SK-N-SH (cell line): ENCODE measurements at regions not wholly inside any gene's neighbourhood (a gene's known extent, or its start where the extent isn't known, plus 50 kb on each side); places are given as distances from the start of the nearest gene placed in this dataset.

ENCODE experiments used
- CTCF ChIA-PET: fragments of 300-600, 350-600 bp; formaldehyde crosslinking; extraction: SDS; loops from one replicate; lab custom pipeline; 2021; lab: Yijun Ruan, JAX
- POLR2A ChIA-PET: fragments of 350-600 bp; sonication (Branson Sonifier 250); formaldehyde crosslinking; extraction: SDS; loops from one replicate; lab custom pipeline; 2020; ENCODE audit warnings: antibody characterized with exemption, inconsistent platforms; lab: Yijun Ruan, JAX
- DNase-seq: peaks from one replicate; pipeline ENCODE4 v3.0.0; 2012
- H2AFZ ChIP-seq: fragments of 200-600 bp; sonication (generic); 2 replicates; pipeline ENCODE4 v1.8.1; 2016; ENCODE audit warnings: antibody characterized with exemption, mild to moderate bottlenecking, low read depth
- H3F3A ChIP-seq: fragments of 200-600 bp; sonication (generic); replicated peaks from 2 replicates; pipeline ENCODE3; 2016; ENCODE audit warnings: antibody characterized with exemption, mild to moderate bottlenecking; ENCODE audit not compliant: insufficient read depth
- H3K27ac ChIP-seq, 2 experiments: fragments of 200-500 bp in 1 of 2; fragments of 200-600 bp in 1 of 2; sonication (Bioruptor generic) in 1 of 2; sonication (generic), shearing (Covaris generic) in 1 of 2; 2 replicates each; pipeline versions ENCODE4 v1.5.1 to v1.6.1; 2014 to 2016; ENCODE audit warnings: low read depth in 2 of 2, inconsistent platforms in 1 of 2, low read length in 1 of 2, mild to moderate bottlenecking in 1 of 2, mixed read lengths in 1 of 2
- H3K27me3 ChIP-seq: fragments of 200-600 bp; sonication (generic), shearing (Covaris generic); 2 replicates; pipeline ENCODE4 v1.6.1; 2016; ENCODE audit warnings: mixed run types; ENCODE audit not compliant: insufficient read depth
- H3K36me3 ChIP-seq, 2 experiments: fragments of 200-500 bp in 1 of 2; fragments of 200-600 bp in 1 of 2; sonication (Bioruptor generic) in 1 of 2; sonication (generic) in 1 of 2; replicated peaks in 1 of 2; 2 replicates each; pipeline versions ENCODE3 to v1.5.1; 2014 to 2016; ENCODE audit warnings: low read length in 1 of 2, mild to moderate bottlenecking in 1 of 2; ENCODE audit not compliant: insufficient read depth in 2 of 2, control insufficient read depth in 1 of 2
- H3K4me1 ChIP-seq, 2 experiments: fragments of 200-500 bp in 1 of 2; fragments of 200-600 bp in 1 of 2; sonication (Bioruptor generic) in 1 of 2; sonication (generic), shearing (Covaris generic) in 1 of 2; 2 replicates each; pipeline versions ENCODE4 v1.5.1 to v1.6.1; 2014 to 2016; ENCODE audit warnings: low read depth in 1 of 2, low read length in 1 of 2, mixed run types in 1 of 2; ENCODE audit not compliant: insufficient read depth in 2 of 2, control insufficient read depth in 1 of 2
- H3K4me2 ChIP-seq: fragments of 200-600 bp; sonication (generic), shearing (Covaris generic); 2 replicates; pipeline ENCODE4 v1.6.1; 2017; ENCODE audit warnings: mixed run types
- H3K4me3 ChIP-seq, 2 experiments: fragments of 200-500 bp in 1 of 2; fragments of 200-600 bp in 1 of 2; sonication (Bioruptor generic) in 1 of 2; sonication (generic), shearing (Covaris generic) in 1 of 2; 2 replicates each; pipeline versions ENCODE4 v1.5.1 to v1.8.1; 2014 to 2016; ENCODE audit warnings: low read depth in 2 of 2, inconsistent platforms in 1 of 2, low read length in 1 of 2, mild to moderate bottlenecking in 1 of 2, mixed read lengths in 1 of 2, moderate library complexity in 1 of 2
- H3K79me2 ChIP-seq: fragments of 200-600 bp; sonication (generic); 2 replicates; pipeline ENCODE4 v1.8.1; 2017; ENCODE audit warnings: mild to moderate bottlenecking; ENCODE audit not compliant: insufficient read depth
- H3K9ac ChIP-seq: fragments of 200-600 bp; sonication (generic); 2 replicates; pipeline ENCODE4 v1.6.1; 2017; ENCODE audit warnings: mixed run types
- H3K9me2 ChIP-seq: fragments of 200-600 bp; sonication (generic); 2 replicates; pipeline ENCODE4 v1.6.1; 2017; ENCODE audit warnings: mixed run types
- H3K9me3 ChIP-seq: fragments of 200-600 bp; sonication (generic); 2 replicates; pipeline ENCODE4 v1.6.1; 2017; ENCODE audit warnings: mixed run types, mild to moderate bottlenecking, moderate library complexity
- H4K20me1 ChIP-seq: fragments of 200-600 bp; sonication (generic); 2 replicates; pipeline ENCODE4 v1.6.1; 2017; ENCODE audit warnings: mild to moderate bottlenecking, mixed run types; ENCODE audit not compliant: insufficient read depth
- CHD2 ChIP-seq: fragments of 150-350 bp; IDR thresholded peaks from 2 replicates; pipeline ENCODE4 v1.6.1; 2018; ENCODE audit warnings: low read length; ENCODE audit not compliant: partially characterized antibody
- ELF1 ChIP-seq: IDR thresholded peaks from 2 replicates; pipeline ENCODE4 v1.4.0; 2012
- EP300 ChIP-seq, 2 experiments: IDR thresholded peaks; 2 replicates each; pipeline versions ENCODE4 v1.4.0 to v1.6.1; 2012; ENCODE audit warnings: borderline replicate concordance in 1 of 2, low read depth in 1 of 2, low read length in 1 of 2
- EZH2phosphoT487 ChIP-seq: fragments of 200-600 bp; sonication (generic); IDR thresholded peaks from 2 replicates; pipeline ENCODE4 v1.6.1; 2017; ENCODE audit warnings: low read depth, mixed run types, mild to moderate bottlenecking, antibody characterized with exemption, moderate library complexity, borderline replicate concordance
- FOXM1 ChIP-seq: IDR thresholded peaks from 2 replicates; pipeline ENCODE4 v1.4.0; 2012; ENCODE audit warnings: low read depth, mild to moderate bottlenecking
- GABPA ChIP-seq: IDR thresholded peaks from 2 replicates; pipeline ENCODE4 v1.4.0; 2012; ENCODE audit warnings: low read depth, mild to moderate bottlenecking
- JUND ChIP-seq: IDR thresholded peaks from 2 replicates; pipeline ENCODE4 v1.4.0; 2012
- MXI1 ChIP-seq: IDR thresholded peaks from 2 replicates; pipeline ENCODE4 v1.6.1; 2012; ENCODE audit warnings: mild to moderate bottlenecking, low read depth, low read length, improper control_type of control experiment
- NFIC ChIP-seq: IDR thresholded peaks from 2 replicates; pipeline ENCODE4 v1.4.0; 2012; ENCODE audit warnings: borderline replicate concordance
- POLR2AphosphoS5 ChIP-seq: IDR thresholded peaks from 2 replicates; pipeline ENCODE4 v1.6.1; 2012; ENCODE audit warnings: low read depth, low read length
- RAD21 ChIP-seq: IDR thresholded peaks from 2 replicates; pipeline ENCODE4 v1.6.1; 2012; ENCODE audit warnings: mild to moderate bottlenecking, low read length
- RFX5 ChIP-seq: IDR thresholded peaks from 2 replicates; pipeline ENCODE4 v1.6.1; 2012; ENCODE audit warnings: mild to moderate bottlenecking, improper control_type of control experiment, low read length
- RXRA ChIP-seq: IDR thresholded peaks from 2 replicates; pipeline ENCODE4 v1.4.0; 2012; ENCODE audit warnings: low read depth, mild to moderate bottlenecking, borderline replicate concordance
- SIN3A ChIP-seq: IDR thresholded peaks from 2 replicates; pipeline ENCODE4 v1.6.1; 2012; ENCODE audit warnings: low read depth, mild to moderate bottlenecking, low read length, moderate library complexity, borderline replicate concordance
- SMC3 ChIP-seq: IDR thresholded peaks from 2 replicates; pipeline ENCODE4 v1.6.1; 2012; ENCODE audit warnings: low read depth, low read length, improper control_type of control experiment
- TAF1 ChIP-seq: IDR thresholded peaks from 2 replicates; pipeline ENCODE4 v1.6.1; 2012; ENCODE audit warnings: low read depth, mild to moderate bottlenecking, low read length, moderate library complexity, borderline replicate concordance
- TCF12 ChIP-seq: IDR thresholded peaks from 2 replicates; pipeline ENCODE4 v1.4.0; 2012
- TEAD4 ChIP-seq: IDR thresholded peaks from 2 replicates; pipeline ENCODE4 v1.4.0; 2012; ENCODE audit warnings: mild to moderate bottlenecking, borderline replicate concordance; ENCODE audit not compliant: insufficient read depth
- YY1 ChIP-seq: IDR thresholded peaks from 2 replicates; pipeline ENCODE4 v1.4.0; 2012; ENCODE audit warnings: low read depth, mild to moderate bottlenecking
- WGBS: methylation state at CpG from one replicate; pipeline ENCODE4 v1.1.6; 2017; ENCODE audit warnings: low lambda C conversion rate; 5-methylcytosine and 5-hydroxymethylcytosine counted together
- TF ChIP-seq, protein P1 (sequence below): IDR thresholded peaks from 2 replicates; pipeline ENCODE4 v1.4.0; 2012; ENCODE audit warnings: low read depth
- TF ChIP-seq, protein P2 (sequence below): fragments of 150-350 bp; IDR thresholded peaks from 2 replicates; pipeline ENCODE4 v1.6.1; 2016; ENCODE audit warnings: mild to moderate bottlenecking, low read depth, low read length
- TF ChIP-seq, protein P3 (sequence below): IDR thresholded peaks from 2 replicates; pipeline ENCODE4 v1.4.0; 2012; ENCODE audit warnings: low read depth, borderline replicate concordance
- TF ChIP-seq, protein P4 (sequence below): fragments of 150-350 bp; IDR thresholded peaks from 2 replicates; pipeline ENCODE4 v1.6.1; 2017; ENCODE audit warnings: antibody characterized with exemption, low read length, low read depth, borderline replicate concordance

DNA sequence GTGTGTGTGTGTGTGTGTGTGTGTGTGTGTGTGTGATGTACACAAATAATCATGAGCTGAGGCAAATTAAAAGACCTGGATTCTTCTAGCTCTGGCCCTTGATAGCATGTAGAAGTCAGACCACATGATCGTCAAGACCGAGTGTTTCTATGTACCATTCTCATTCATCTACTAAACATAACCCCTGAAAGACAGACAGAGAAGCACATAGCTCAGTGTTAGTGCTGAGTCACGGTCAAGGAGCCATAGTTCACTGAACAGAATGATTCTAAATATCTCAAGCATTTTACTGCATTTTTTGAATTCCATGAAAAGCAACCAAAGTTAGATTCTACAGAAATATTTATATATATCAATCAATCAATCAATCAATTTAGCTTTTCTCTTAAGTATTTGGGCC, 412.3 kb upstream of the CXorf51A start:
- 0% methylated on average over 3 of the region's 3 CpGs for WGBS
- Histone ChIP-seq H2AFZ (no peak overlapping the region), H3K27ac (no peak overlapping the region), H3K9me3 (no peaks in the 10 kb centered on the region), H3K79me2 (no peaks in the 10 kb centered on the region), H3K4me2 (no peak overlapping the region), H3K4me1 (no peaks in the 10 kb centered on the region), H4K20me1 (no peaks in the 10 kb centered on the region), H3K27me3 (no peaks in the 10 kb centered on the region), H3K4me3 (no peak overlapping the region), H3K9ac (no peak overlapping the region), H3K36me3 (no peaks in the 10 kb centered on the region), H3K9me2 (no peaks in the 10 kb centered on the region), H3F3A (no peaks in the 10 kb centered on the region)
- POLR2A ChIA-PET, result no interaction called here
- no peak for DNase-seq
- CTCF ChIA-PET, result no interaction called here
- TF ChIP-seq, protein P1, sequence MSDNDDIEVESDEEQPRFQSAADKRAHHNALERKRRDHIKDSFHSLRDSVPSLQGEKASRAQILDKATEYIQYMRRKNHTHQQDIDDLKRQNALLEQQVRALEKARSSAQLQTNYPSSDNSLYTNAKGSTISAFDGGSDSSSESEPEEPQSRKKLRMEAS, result no peak
- no peak for TF ChIP-seq TAF1
- TF ChIP-seq EZH2phosphoT487, result no peak
- TF ChIP-seq GABPA, result no peak
- TF ChIP-seq RAD21, result no peak
- TF ChIP-seq ELF1, result no peak
- no peak for TF ChIP-seq NFIC
- TF ChIP-seq SIN3A, result no peak
- TF ChIP-seq POLR2AphosphoS5, result no peak
- TF ChIP-seq EP300 (IDR thresholded peaks at IDR 0.05; ENCODE audit: borderline replicate concordance in 1 of 2, low read depth in 1 of 2, low read length in 1 of 2), result no peak
- no peak for TF ChIP-seq RFX5
- no peak for TF ChIP-seq TCF12
- no peak for TF ChIP-seq TEAD4
- no peak for TF ChIP-seq SMC3
- no peak for TF ChIP-seq YY1
- TF ChIP-seq, protein P2, sequence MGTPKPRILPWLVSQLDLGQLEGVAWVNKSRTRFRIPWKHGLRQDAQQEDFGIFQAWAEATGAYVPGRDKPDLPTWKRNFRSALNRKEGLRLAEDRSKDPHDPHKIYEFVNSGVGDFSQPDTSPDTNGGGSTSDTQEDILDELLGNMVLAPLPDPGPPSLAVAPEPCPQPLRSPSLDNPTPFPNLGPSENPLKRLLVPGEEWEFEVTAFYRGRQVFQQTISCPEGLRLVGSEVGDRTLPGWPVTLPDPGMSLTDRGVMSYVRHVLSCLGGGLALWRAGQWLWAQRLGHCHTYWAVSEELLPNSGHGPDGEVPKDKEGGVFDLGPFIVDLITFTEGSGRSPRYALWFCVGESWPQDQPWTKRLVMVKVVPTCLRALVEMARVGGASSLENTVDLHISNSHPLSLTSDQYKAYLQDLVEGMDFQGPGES, result no peak
- TF ChIP-seq FOXM1, result no peak
- no peak for TF ChIP-seq CHD2
- TF ChIP-seq RXRA, result no peak

GRCh38 chrX:147217334-147217733, 402.8 kb upstream of the CXorf51A start:
- ChIA-PET CTCF (no interaction called here), POLR2A (no interaction called here)
- 14% methylated on average over 2 of the region's 4 CpGs for WGBS
- H3K9me2 ChIP-seq, result no peaks in the 10 kb centered on the region
- no peaks in the 10 kb centered on the region for H4K20me1 ChIP-seq
- H3K4me2 ChIP-seq, result no peak overlapping the region
- no peaks in the 10 kb centered on the region for H3K36me3 ChIP-seq
- H3K79me2 ChIP-seq, result no peaks in the 10 kb centered on the region
- DNase-seq, result no peak
- H3K27me3 ChIP-seq, result no peaks in the 10 kb centered on the region
- H3F3A ChIP-seq, result no peaks in the 10 kb centered on the region
- H3K4me1 ChIP-seq, result no peaks in the 10 kb centered on the region
- H3K27ac ChIP-seq, result no peak overlapping the region
- TF ChIP-seq SMC3 (no peak), NFIC (no peak), TEAD4 (no peak), JUND (no peak), RAD21 (no peak), MXI1 (no peak), POLR2AphosphoS5 (no peak), TAF1 (no peak)
- TF ChIP-seq, protein P2, result no peak
- TF ChIP-seq, protein P3, sequence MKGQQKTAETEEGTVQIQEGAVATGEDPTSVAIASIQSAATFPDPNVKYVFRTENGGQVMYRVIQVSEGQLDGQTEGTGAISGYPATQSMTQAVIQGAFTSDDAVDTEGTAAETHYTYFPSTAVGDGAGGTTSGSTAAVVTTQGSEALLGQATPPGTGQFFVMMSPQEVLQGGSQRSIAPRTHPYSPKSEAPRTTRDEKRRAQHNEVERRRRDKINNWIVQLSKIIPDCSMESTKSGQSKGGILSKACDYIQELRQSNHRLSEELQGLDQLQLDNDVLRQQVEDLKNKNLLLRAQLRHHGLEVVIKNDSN, result no peak
- TF ChIP-seq, protein P4, sequence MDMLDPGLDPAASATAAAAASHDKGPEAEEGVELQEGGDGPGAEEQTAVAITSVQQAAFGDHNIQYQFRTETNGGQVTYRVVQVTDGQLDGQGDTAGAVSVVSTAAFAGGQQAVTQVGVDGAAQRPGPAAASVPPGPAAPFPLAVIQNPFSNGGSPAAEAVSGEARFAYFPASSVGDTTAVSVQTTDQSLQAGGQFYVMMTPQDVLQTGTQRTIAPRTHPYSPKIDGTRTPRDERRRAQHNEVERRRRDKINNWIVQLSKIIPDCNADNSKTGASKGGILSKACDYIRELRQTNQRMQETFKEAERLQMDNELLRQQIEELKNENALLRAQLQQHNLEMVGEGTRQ, result no peak
- no peak overlapping the region for H2AFZ ChIP-seq
- H3K4me3 ChIP-seq, result no peak overlapping the region
- no peaks in the 10 kb centered on the region for H3K9me3 ChIP-seq
- H3K9ac ChIP-seq, result no peak overlapping the region
